K562 (cell line): ENCODE measurements at regions not wholly inside any gene's neighbourhood (a gene's known extent, or its start where the extent isn't known, plus 50 kb on each side); places are given as distances from the start of the nearest gene placed in this dataset.

Experiments used
- ATAC-seq: fragments of 200-7000 bp; cut with Tn5 transposase; 3 replicates; pipeline ENCODE4 v1.9.1; 2020; ENCODE audit warnings: moderate library complexity
- BruUV-seq: library from RNA; stranded (reverse); fragments of 400-500 nt; replicated peaks from 2 replicates; lab custom pipeline; 2021; lab: Mats Ljungman, UMichigan
- CTCF ChIA-PET: fragments of 300-600 bp; formaldehyde crosslinking; extraction: SDS; loops from one replicate; lab custom pipeline; 2021; ENCODE audit warnings: low intra/inter-chr PET ratio; lab: Yijun Ruan, JAX
- POLR2A ChIA-PET: fragments of 300-600, 350-650 bp; sonication (Branson Sonifier 250); formaldehyde crosslinking; extraction: SDS; loops from one replicate; lab custom pipeline; 2021; ENCODE audit warnings: antibody characterized with exemption, inconsistent platforms; lab: Yijun Ruan, JAX
- DNase-seq, 4 experiments: peaks; one replicate each; pipeline versions ENCODE4 v3.0.0 to v3.0.0-alpha.2; 2011 to 2018; ENCODE audit warnings: low spot score in 3 of 4, mixed read lengths in 3 of 4; ENCODE audit errors: extremely low read depth in 1 of 4
- FAIRE-seq: peaks from 2 replicates; lab custom pipeline; 2011; peaks lifted over from hg19 to GRCh38; lab: Jason Lieb, UNC
- H2AFZ ChIP-seq: 2 replicates; pipeline ENCODE4 v1.6.0; 2011; ENCODE audit warnings: low read depth, low read length, control low read depth, inconsistent platforms
- H3K27ac ChIP-seq: fragments of 200-600 bp; 3 replicates; pipeline ENCODE4 v1.8.0; 2011; ENCODE audit warnings: low read depth, mild to moderate bottlenecking, control low read depth, inconsistent platforms, low read length, moderate library complexity, mixed read lengths; ENCODE audit errors: extremely low read depth
- H3K27me3 ChIP-seq, 2 experiments: fragments of 300-600 bp in 1 of 2; 2 replicates in 1 of 2; 3 replicates in 1 of 2; pipeline versions ENCODE4 v1.6.0 to v1.8.0; 2011; ENCODE audit warnings: inconsistent platforms in 2 of 2, low read length in 2 of 2, mild to moderate bottlenecking in 1 of 2, mixed read lengths in 1 of 2, moderate library complexity in 1 of 2; ENCODE audit not compliant: control insufficient read depth in 2 of 2, insufficient read depth in 2 of 2
- H3K36me3 ChIP-seq: fragments of 300-600 bp; 3 replicates; pipeline ENCODE4 v1.8.0; 2011; ENCODE audit warnings: mild to moderate bottlenecking, low read length, inconsistent platforms; ENCODE audit not compliant: control insufficient read depth, insufficient read depth
- H3K4me1 ChIP-seq, 2 experiments: fragments of 200-600 bp in 1 of 2; replicated peaks in 1 of 2; 2 replicates in 1 of 2; 3 replicates in 1 of 2; pipeline versions ENCODE4 v1.5.1 to v1.8.0; 2011; ENCODE audit warnings: inconsistent platforms in 2 of 2, low read length in 2 of 2, mild to moderate bottlenecking in 1 of 2, mixed read lengths in 1 of 2, moderate library complexity in 1 of 2; ENCODE audit not compliant: control insufficient read depth in 2 of 2, insufficient read depth in 2 of 2
- H3K4me2 ChIP-seq: 2 replicates; pipeline ENCODE4 v1.6.1; 2011; ENCODE audit warnings: low read length, control low read depth, inconsistent platforms, mixed read lengths; ENCODE audit not compliant: insufficient read depth
- H3K4me3 ChIP-seq: fragments of 200-600 bp; sonication (generic), shearing (Covaris generic); 2 replicates; pipeline ENCODE4 v1.5.1; 2016; ENCODE audit warnings: control low read depth, inconsistent platforms
- H3K79me2 ChIP-seq: fragments of 200-600 bp; 3 replicates; pipeline ENCODE4 v1.8.0; 2011; ENCODE audit warnings: low read length, inconsistent platforms; ENCODE audit not compliant: control insufficient read depth, insufficient read depth
- H3K9ac ChIP-seq, 2 experiments: 2 replicates each; pipeline versions ENCODE4 v1.6.0 to v1.6.1; 2011; ENCODE audit warnings: low read depth in 2 of 2, low read length in 2 of 2, control low read depth in 1 of 2, inconsistent platforms in 1 of 2, mild to moderate bottlenecking in 1 of 2, mixed read lengths in 1 of 2; ENCODE audit not compliant: insufficient read depth in 1 of 2
- H3K9me1 ChIP-seq: one replicate; pipeline ENCODE4 v1.6.0; 2011; ENCODE audit warnings: inconsistent platforms, mild to moderate bottlenecking, low read length, moderate library complexity; ENCODE audit not compliant: control insufficient read depth, insufficient read depth
- H3K9me3 ChIP-seq: replicated peaks from 2 replicates; pipeline ENCODE4 v1.5.1; 2011; ENCODE audit warnings: low read depth, low read length, inconsistent platforms; ENCODE audit not compliant: control insufficient read depth, insufficient read depth
- H4K20me1 ChIP-seq: replicated peaks from 2 replicates; pipeline ENCODE4 v1.6.1; 2011; ENCODE audit warnings: low read length, inconsistent platforms, mixed read lengths; ENCODE audit not compliant: control insufficient read depth, insufficient read depth
- BRD9 ChIP-seq: fragments of 450-650 bp; IDR thresholded peaks from 2 replicates; pipeline ENCODE4 v1.6.1; 2018; ENCODE audit warnings: low read depth; ENCODE audit not compliant: partially characterized antibody
- C11orf30 ChIP-seq: fragments of 450-650 bp; IDR thresholded peaks from 2 replicates; pipeline ENCODE4 v1.6.1; 2016; ENCODE audit warnings: low read depth, mild to moderate bottlenecking
- CREBBP ChIP-seq: IDR thresholded peaks from one replicate; pipeline ENCODE4 v1.6.1; 2012; ENCODE audit warnings: low read depth, mild to moderate bottlenecking, control low read depth, inconsistent platforms, low read length
- GATAD2A ChIP-seq: fragments of 450-650 bp; IDR thresholded peaks from 2 replicates; pipeline ENCODE4 v1.6.1; 2017
- RBM15 ChIP-seq: fragments of 200-400 bp; formaldehyde crosslinking; IDR thresholded peaks from 2 replicates; pipeline ENCODE4 v1.6.1; 2018; ENCODE audit warnings: mild to moderate bottlenecking, low read length, moderate library complexity; ENCODE audit not compliant: insufficient read depth
- SFPQ ChIP-seq: fragments of 200-400 bp; formaldehyde crosslinking; IDR thresholded peaks from 2 replicates; pipeline ENCODE4 v1.6.1; 2017; ENCODE audit warnings: mild to moderate bottlenecking, low read depth, low read length, moderate library complexity
- SIX5 ChIP-seq, 2 experiments: IDR thresholded peaks; 2 replicates each; pipeline ENCODE4 v1.6.1; 2011; ENCODE audit warnings: low read length in 2 of 2, borderline replicate concordance in 1 of 2, low read depth in 1 of 2, mild to moderate bottlenecking in 1 of 2, moderate library complexity in 1 of 2; ENCODE audit not compliant: insufficient read depth in 1 of 2
- U2AF2 ChIP-seq: fragments of 200-400 bp; formaldehyde crosslinking; optimal IDR thresholded peaks from 2 replicates; pipeline ENCODE3; 2017; ENCODE audit warnings: low read depth, mild to moderate bottlenecking, low read length
- ZC3H11A ChIP-seq: IDR thresholded peaks from 2 replicates; pipeline ENCODE4 v1.6.1; 2012; ENCODE audit warnings: low read depth, low read length, improper control_type of control experiment
- WGBS: fragments of 100-300 bp; shearing (Covaris generic); methylation state at CpG from one replicate; pipeline ENCODE4 v1.1.6; 2016; ENCODE audit warnings: low coverage, mixed read lengths; ENCODE audit not compliant: insufficient coverage; ENCODE audit errors: missing lambda C conversion rate; 5-methylcytosine and 5-hydroxymethylcytosine counted together
- in situ Hi-C: fragments of 300-500 bp; cut with MboI; formaldehyde crosslinking; loops from 4 replicates; pipeline ENCODE4 v1.15.0; 2018; ENCODE audit warnings: inconsistent platforms, mixed read lengths
- intact Hi-C: fragments of 100-400 bp; cut with micrococcal nuclease; formaldehyde crosslinking; loops from 2 replicates; pipeline ENCODE4 v1.14.2; 2022
- TF ChIP-seq, protein P1 (sequence below): sonication (generic); formaldehyde crosslinking; IDR thresholded peaks from 2 replicates; pipeline ENCODE4 v1.8.0; 2022; ENCODE audit warnings: missing genetic modification reagents, mild to moderate bottlenecking, moderate library complexity, borderline replicate concordance

DNA sequence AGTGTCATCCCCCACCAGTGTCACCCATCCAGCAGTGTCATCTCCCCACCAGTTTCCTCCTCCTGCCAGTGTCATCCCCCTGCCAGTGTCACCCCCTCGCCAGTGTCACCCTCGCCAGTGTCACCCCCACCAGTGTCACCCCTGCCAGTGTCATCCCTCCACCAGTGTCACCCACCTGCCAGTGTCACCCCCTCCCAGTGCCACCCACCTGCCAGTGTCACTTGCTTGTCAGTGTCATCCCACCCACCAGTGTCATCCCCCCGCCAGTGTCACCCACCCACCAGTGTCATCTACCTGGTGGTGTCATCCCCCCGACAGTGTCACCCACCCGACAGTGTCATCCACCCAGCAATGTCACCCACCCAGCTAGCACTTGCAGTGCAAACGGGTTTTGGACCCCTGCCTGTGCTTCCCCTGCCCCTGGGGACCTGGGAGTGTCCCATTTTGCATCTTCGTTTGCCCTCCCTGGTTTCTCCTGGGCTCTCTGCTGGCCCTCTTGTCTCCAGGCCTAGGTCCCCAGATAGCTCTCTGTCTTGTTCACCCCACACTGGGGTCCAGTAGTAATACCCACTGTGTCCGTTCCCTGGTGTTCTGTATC, 99.8 kb upstream of the PRR20G start:
- no peak overlapping the region for H3K9ac ChIP-seq
- FAIRE-seq (no peak), DNase-seq (no peak), ATAC-seq (no peak)
- H4K20me1 ChIP-seq = no peaks in the 10 kb centered on the region; the same call in 1 of the 2 replicates
- intact Hi-C loops = no loop called here
- no peaks in the 10 kb centered on the region for H3K4me1 ChIP-seq
- POLR2A ChIA-PET = no interaction called here
- 0% methylated on average over 4 of the region's 8 CpGs for WGBS
- no peaks in the 10 kb centered on the region for H3K79me2 ChIP-seq
- H3K36me3 ChIP-seq = no peaks in the 10 kb centered on the region
- in situ Hi-C loops = no loop called here
- no peaks in the 10 kb centered on the region for H3K9me3 ChIP-seq
- CTCF ChIA-PET = no interaction called here
- peaks cover 0 to 27% of the 10 kb centered on the region in 2 experiments; a peak in 2 of 5 replicates for H3K27me3 ChIP-seq
- peaks cover 2% of the 10 kb centered on the region for H3K9me1 ChIP-seq
- H3K27ac ChIP-seq = no peak overlapping the region
- no peak overlapping the region for H3K4me3 ChIP-seq
- no peak overlapping the region for H2AFZ ChIP-seq
- H3K4me2 ChIP-seq = no peak overlapping the region
- no peak for TF ChIP-seq SIX5 (IDR thresholded peaks at IDR 0.05; ENCODE audit: borderline replicate concordance in 1 of 2, insufficient read depth in 1 of 2, low read depth in 1 of 2, low read length in 2 of 2)
- TF ChIP-seq ZC3H11A = no peak
- TF ChIP-seq, protein P1, sequence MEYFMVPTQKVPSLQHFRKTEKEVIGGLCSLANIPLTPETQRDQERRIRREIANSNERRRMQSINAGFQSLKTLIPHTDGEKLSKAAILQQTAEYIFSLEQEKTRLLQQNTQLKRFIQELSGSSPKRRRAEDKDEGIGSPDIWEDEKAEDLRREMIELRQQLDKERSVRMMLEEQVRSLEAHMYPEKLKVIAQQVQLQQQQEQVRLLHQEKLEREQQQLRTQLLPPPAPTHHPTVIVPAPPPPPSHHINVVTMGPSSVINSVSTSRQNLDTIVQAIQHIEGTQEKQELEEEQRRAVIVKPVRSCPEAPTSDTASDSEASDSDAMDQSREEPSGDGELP (CRISPR knock-in tag) = no peak
- BruUV-seq = no TSS peak

DNA sequence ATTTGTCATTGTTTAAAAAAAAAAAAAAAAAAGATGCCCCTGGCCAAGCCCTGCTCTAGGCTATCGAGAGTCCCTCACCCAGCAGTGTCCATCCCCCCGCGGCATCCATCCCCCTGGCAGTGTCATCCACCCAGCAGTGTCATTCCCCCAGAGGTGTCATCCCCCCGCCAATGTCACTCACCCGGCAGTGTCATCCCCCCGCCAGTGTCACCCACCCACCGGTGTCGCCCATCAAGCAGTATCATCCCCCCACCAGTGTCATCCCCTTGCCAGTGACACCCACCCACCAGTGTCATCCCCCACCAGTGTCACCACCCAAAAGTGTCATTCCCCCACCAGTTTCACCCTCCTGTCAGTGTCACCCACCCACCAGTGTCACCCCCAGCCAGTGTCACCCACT, 99.3 kb upstream of the PRR20G start:
- Histone ChIP-seq H3K9ac (no peak overlapping the region), H3K79me2 (no peaks in the 10 kb centered on the region), H4K20me1 (no peaks in the 10 kb centered on the region; the same call in 1 of the 2 replicates), H3K4me1 (no peaks in the 10 kb centered on the region), H3K27ac (no peak overlapping the region), H3K4me3 (no peak overlapping the region), H3K9me1 (peaks cover 2% of the 10 kb centered on the region), H3K36me3 (no peaks in the 10 kb centered on the region), H2AFZ (no peak overlapping the region), H3K27me3 (peaks cover 0 to 23% of the 10 kb centered on the region in 2 experiments; a peak in 2 of 5 replicates), H3K4me2 (no peak overlapping the region), H3K9me3 (no peaks in the 10 kb centered on the region)
- 7% methylated on average over 3 of the region's 8 CpGs for WGBS
- ATAC-seq (no peak), DNase-seq (no peak), FAIRE-seq (no peak)
- no TSS peak for BruUV-seq
- CTCF ChIA-PET = no interaction called here
- in situ Hi-C loops (no loop called here), intact Hi-C loops (no loop called here)
- POLR2A ChIA-PET = no interaction called here
- TF ChIP-seq GATAD2A (no peak), BRD9 (no peak), CREBBP (no peak), C11orf30 (no peak), SFPQ (no peak), RBM15 (no peak), U2AF2 (no peak)
